Adipocyte (in vitro differentiated cells): ENCODE measurements at regions not wholly inside any gene's neighbourhood (a gene's known extent, or its start where the extent isn't known, plus 50 kb on each side); places are given as distances from the start of the nearest gene placed in this dataset.

Experiments used
- DNase-seq: peaks from one replicate; pipeline ENCODE4 v3.0.0-alpha.2; 2015; ENCODE audit warnings: low read depth
- H3K27me3 ChIP-seq: replicated peaks from 2 replicates; pipeline ENCODE4 v1.7.0; 2013; ENCODE audit warnings: mild to moderate bottlenecking, low read length, moderate library complexity; ENCODE audit not compliant: control insufficient read depth, insufficient read depth
- H3K36me3 ChIP-seq: 2 replicates; pipeline ENCODE4 v1.7.0; 2013; ENCODE audit warnings: low read length, mild to moderate bottlenecking, moderate library complexity; ENCODE audit not compliant: control insufficient read depth, insufficient read depth, severe bottlenecking
- H3K4me1 ChIP-seq: 2 replicates; pipeline ENCODE4 v1.7.0; 2013; ENCODE audit warnings: mild to moderate bottlenecking, low read length, moderate library complexity; ENCODE audit not compliant: control insufficient read depth, insufficient read depth
- H3K4me3 ChIP-seq: 2 replicates; pipeline ENCODE4 v1.7.0; 2013; ENCODE audit warnings: mild to moderate bottlenecking, low read length, moderate library complexity
- H3K9ac ChIP-seq: 2 replicates; pipeline ENCODE4 v1.7.0; 2013; ENCODE audit warnings: mild to moderate bottlenecking, low read length, moderate library complexity
- H3K9me3 ChIP-seq: 2 replicates; pipeline ENCODE4 v1.7.0; 2013; ENCODE audit warnings: mild to moderate bottlenecking, low read length, moderate library complexity; ENCODE audit not compliant: control insufficient read depth

DNA sequence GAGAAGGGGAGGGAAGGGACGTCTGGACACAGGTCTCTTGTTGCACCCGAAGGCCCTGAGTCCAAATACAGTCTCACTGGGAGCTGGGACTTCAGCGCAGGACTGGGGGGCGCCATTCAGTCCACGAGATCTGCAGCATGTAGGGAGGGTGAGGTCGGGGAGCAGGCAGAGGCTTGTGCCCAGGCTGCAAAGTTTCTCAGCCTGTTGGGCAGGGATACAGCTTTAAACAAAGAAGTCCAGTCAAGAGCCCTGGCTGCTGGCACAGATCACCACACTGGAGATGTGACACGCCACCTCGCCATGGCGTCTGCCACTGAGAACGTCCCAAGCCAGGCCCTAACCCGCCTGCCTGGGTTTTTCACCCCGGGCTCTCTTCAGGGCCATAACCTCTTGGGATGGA, 256.6 kb downstream of the DLL1 start:
- Histone ChIP-seq H3K4me3 (no peak overlapping the region), H3K9ac (no peak overlapping the region), H3K27me3 (peaks cover 6% of the 10 kb centered on the region), H3K9me3 (peaks cover 10% of the 10 kb centered on the region), H3K4me1 (no peaks in the 10 kb centered on the region), H3K36me3 (no peaks in the 10 kb centered on the region)
- no peak for DNase-seq

DNA sequence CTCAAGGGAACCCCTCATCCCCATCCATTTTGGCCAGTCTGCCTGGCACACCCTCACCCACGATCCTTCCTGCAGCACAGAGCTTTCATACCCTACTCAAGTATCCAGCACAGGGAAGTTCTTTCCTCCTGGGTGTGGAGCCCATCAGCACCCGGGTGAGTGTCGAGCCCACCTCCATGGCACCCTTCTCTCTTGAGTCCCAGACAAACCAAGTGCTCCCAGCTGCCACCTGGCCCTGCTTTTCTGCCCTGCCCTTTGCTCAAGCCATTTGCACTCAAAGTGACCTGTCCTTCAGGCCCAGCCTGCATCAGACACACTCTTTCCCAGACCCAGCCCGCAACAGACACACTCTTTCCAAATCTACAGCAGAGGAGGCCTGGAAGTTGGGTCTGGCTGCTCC, 257.2 kb downstream of the DLL1 start:
- DNase-seq = no peak
- H3K4me1 ChIP-seq = no peaks in the 10 kb centered on the region
- H3K36me3 ChIP-seq = no peaks in the 10 kb centered on the region
- peaks cover 4% of the 10 kb centered on the region for H3K27me3 ChIP-seq
- no peak overlapping the region for H3K4me3 ChIP-seq
- H3K9me3 ChIP-seq = peaks cover 10% of the 10 kb centered on the region
- H3K9ac ChIP-seq = no peak overlapping the region

DNA sequence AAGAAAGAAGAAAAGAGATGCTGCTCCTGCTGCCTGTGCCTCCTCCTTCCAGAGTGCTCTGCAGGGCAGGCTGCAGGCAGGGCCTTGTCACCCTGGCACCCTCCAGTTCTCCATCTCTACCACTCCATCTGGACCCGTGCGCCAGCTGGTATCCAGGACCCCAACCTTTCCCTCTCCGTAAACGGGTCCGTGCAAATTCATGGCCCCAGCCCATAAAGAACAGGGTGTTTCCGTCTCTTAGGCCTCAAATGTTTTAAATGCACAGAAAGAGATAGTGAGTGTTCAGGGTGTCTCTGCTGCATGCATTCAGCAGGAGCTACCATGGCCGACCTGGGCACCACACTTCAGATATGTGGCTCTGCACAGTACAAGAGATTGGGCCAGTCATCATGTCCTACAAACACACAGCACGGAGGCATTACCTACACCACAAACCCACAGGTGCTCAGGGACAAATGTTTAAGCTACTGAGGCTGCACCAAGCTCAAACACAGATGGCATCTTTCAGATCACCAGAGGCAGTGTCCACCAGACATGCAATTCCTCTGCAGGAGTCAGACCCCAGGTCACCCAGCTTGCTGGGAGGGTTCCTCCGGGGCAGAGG, 258.1 kb downstream of the DLL1 start:
- no peaks in the 10 kb centered on the region for H3K4me1 ChIP-seq
- no peak for DNase-seq
- no peaks in the 10 kb centered on the region for H3K36me3 ChIP-seq
- H3K9me3 ChIP-seq = peaks cover 10% of the 10 kb centered on the region
- no peak overlapping the region for H3K9ac ChIP-seq
- peaks cover 3% of the 10 kb centered on the region for H3K27me3 ChIP-seq
- no peak overlapping the region for H3K4me3 ChIP-seq

DNA sequence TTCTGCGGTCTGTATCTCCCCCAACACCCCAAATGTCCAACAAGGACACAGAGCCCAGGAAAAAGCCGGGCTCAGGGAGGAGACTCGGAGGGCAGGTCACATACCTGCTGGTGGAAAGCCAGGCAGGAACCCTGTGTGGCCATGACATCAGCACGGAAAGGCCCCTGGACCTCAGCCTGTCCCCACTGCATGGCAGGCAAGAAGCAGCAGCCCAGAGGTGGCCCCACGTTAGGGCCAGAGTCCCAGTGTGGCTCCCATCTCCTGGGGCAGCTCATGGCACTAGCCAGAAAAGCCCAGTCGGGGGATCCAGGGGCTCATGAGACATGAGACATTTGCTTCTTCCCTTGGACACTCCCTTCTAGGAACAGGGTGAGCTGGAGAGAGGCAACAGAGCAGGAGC, 258.7 kb downstream of the DLL1 start:
- Histone ChIP-seq H3K4me3 (no peak overlapping the region), H3K9ac (no peak overlapping the region), H3K4me1 (no peaks in the 10 kb centered on the region), H3K27me3 (peaks cover 3% of the 10 kb centered on the region), H3K36me3 (no peaks in the 10 kb centered on the region), H3K9me3 (peaks cover 10% of the 10 kb centered on the region)
- DNase-seq = no peak

DNA sequence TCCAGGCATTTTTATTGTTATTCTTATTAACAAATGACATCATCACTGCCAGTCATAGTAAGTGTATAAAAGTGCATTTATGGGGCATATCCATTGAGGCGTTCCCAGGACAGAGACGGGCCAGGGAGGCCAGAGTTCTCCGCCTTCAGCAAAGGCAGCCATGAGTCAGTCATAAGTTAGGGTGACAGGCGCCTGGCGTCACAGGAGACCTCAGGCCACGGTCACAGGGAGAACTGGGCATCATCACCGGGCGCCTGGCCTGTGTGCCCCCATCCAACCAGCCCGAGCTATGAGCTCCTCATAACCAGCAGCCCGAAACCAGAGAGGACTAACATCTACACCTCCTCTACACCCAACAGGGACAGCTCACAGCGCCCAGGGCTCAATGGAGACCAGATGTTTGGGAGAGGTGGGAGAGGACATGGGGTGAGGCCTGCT, 259.2 kb downstream of the DLL1 start:
- H3K36me3 ChIP-seq = no peaks in the 10 kb centered on the region
- no peak for DNase-seq

DNA sequence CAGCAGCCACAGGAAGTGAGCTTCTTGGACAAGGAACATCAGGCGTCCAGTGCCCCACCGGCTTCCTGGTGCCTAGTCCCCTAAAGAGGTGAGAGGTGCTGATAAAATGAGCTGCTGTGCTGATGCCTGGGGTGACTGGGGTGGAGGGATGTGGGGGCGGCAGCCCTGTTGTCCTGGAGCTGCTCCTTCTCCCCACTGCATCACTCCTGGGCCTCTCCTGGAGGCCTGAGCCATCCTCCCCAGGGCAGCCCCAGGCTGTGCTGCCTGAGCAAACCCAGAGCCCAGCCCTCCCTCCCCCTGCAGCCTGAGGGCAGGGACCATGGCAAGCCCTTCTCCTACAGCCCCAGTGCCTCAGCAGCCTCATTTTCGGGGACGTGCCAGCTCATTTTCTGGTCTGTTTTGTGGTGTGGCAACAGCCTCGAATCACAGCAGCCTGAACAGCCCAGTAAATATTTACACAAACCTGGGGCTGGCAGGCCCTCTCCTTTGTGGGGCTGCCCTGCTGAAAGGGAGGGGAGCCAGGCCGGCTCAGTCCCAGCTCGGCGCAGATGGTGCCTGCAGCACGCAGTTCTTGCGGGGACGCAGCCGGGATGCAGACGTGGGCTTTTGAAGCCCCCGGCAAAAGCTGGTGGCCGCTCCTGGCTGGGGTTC, 259.9 kb downstream of the DLL1 start:
- Histone ChIP-seq H3K36me3 (no peaks in the 10 kb centered on the region), H3K4me1 (no peaks in the 10 kb centered on the region), H3K9me3 (peaks cover 10% of the 10 kb centered on the region), H3K27me3 (peaks cover 3% of the 10 kb centered on the region), H3K9ac (no peak overlapping the region), H3K4me3 (no peak overlapping the region)
- no peak for DNase-seq

More for the DNA sequence above, 259.2 kb downstream of the DLL1 start:
- peaks cover 10% of the 10 kb centered on the region for H3K9me3 ChIP-seq
- peaks cover 3% of the 10 kb centered on the region for H3K27me3 ChIP-seq
- H3K4me3 ChIP-seq = no peak overlapping the region
- H3K9ac ChIP-seq = no peak overlapping the region
- H3K4me1 ChIP-seq = no peaks in the 10 kb centered on the region

DNA sequence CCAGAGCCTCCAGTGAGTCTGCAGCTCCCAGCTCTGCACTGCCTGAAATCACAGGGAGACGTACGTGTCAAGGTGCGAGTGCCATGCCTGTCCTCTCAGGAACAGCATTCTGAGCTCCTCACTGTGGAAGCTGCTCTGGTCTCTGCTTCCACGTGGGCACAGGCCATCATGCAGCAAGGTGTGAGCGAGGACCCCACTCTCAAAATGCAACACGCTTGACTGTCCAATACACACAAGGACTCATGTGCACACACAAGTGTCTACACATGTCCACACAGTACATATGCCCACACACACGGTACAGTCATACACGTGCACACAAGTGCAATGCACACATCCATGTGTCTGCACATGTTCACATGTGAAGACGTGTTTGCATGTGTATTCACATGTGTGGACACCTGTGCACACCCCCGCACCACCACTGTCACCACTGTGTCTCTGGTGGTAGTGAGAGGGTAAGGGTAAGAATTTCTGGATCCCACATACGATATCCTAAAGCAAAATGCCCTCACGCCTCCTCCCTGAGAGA, 260.5 kb downstream of the DLL1 start:
- H3K4me3 ChIP-seq = no peak overlapping the region
- DNase-seq = no peak
- no peaks in the 10 kb centered on the region for H3K36me3 ChIP-seq
- no peaks in the 10 kb centered on the region for H3K4me1 ChIP-seq
- H3K27me3 ChIP-seq = peaks cover 3% of the 10 kb centered on the region
- H3K9me3 ChIP-seq = peaks cover 10% of the 10 kb centered on the region
- no peak overlapping the region for H3K9ac ChIP-seq

DNA sequence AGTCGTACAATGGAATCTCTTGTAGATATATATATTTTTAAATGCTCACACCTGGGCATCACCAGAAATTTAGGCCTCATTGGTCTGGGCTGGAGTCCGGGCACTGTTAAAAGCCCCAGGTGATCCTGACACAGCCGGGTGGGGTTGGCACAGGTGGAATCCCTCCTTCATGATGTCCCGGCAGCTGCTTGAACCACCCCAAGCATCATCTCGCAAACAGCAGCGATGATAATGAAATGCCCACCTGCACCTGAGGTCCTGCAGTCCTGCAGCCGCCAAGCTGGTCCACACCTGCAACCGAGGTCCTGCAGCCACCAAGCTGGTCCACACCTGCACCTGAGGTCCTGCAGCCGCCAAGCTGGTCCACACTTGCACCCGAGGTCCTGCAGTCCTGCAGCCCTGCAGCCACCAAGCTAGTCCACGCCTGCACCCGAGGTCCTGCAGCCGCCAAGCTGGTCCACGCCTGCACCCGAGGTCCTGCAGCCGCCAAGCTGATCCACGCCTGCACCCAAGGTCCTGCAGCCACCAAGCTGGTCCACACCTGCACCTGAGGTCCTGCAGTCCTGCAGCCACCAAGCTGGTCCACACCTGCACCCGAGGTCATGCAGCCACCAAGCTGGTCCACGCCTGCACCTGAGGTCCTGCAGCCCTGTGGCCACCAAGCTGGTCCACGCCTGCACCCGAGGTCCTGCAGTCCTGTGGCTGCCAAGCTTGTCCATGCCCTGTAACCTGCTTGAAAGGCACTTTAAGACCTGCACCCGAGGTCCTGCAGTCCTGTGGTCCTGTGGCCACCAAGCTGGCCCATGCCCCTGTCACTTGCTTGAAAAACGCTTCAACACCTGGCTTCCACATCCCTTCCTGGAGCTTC, 261.2 kb downstream of the DLL1 start:
- H3K4me1 ChIP-seq = peaks cover 4% of the 10 kb centered on the region
- H3K36me3 ChIP-seq = no peaks in the 10 kb centered on the region
- no peak overlapping the region for H3K9ac ChIP-seq
- no peak overlapping the region for H3K4me3 ChIP-seq
- peaks cover 3% of the 10 kb centered on the region for H3K27me3 ChIP-seq
- H3K9me3 ChIP-seq = peaks cover 10% of the 10 kb centered on the region
- no peak for DNase-seq

DNA sequence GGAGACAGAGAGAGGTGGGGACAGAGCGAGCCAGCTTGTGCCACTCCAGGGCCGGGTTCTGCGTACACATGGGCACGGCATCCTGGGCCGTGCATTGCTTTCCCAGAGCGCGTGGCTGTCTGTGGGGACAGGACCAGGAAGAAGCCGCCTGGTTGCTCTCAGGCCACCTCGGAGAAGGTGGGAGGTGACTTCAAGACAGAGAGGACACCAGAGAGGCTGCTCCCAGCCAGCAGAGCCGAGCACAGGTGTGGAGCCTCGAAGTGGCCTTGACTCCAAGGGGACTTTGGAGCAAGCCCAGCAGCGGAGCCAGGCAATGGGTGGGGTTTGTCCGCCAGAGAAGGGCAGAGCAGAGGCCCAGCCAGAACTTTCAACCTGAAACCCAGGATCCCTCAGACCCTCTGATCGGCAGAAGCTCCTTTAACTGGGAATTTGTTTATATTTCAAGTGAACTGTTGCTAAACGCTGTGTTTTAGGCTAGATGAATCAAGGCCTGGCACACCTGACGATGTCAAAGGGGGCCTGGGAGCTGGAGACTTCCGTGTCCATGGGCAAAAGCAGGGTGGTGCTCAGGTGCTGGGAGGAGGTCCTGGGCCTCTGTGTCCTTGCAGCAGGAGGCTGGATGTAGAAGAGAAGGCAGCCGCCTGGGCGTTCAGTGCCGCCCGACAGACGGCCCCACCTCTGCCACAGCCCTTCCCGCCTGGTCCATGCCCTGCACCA, 262.1 kb downstream of the DLL1 start:
- no peak overlapping the region for H3K9ac ChIP-seq
- DNase-seq = no peak
- peaks cover 4% of the 10 kb centered on the region for H3K4me1 ChIP-seq
- no peak overlapping the region for H3K4me3 ChIP-seq
- H3K9me3 ChIP-seq = peaks cover 7% of the 10 kb centered on the region
- H3K27me3 ChIP-seq = peaks cover 3% of the 10 kb centered on the region
- no peaks in the 10 kb centered on the region for H3K36me3 ChIP-seq

DNA sequence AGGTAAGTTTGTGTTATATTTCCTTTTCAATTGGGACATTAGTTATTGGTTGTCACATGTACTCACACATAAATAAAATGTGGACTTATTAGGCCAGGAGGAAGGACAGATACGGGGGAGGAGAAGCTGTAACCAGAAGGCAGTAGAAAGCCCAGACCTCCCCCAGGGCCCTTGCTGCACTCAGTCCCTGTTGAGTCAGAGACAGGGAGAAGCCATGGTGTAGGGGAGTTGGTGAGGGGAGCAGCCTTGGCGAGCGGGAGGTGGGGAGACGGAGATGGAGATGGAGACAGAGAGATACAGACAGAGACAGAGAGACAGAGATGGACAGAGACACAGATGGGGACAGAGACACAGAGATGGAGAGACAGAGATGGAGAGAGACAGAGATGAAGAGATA, 263.2 kb downstream of the DLL1 start:
- Histone ChIP-seq H3K27me3 (peaks cover 3% of the 10 kb centered on the region), H3K4me3 (no peak overlapping the region), H3K36me3 (no peaks in the 10 kb centered on the region), H3K9ac (no peak overlapping the region), H3K9me3 (no peaks in the 10 kb centered on the region), H3K4me1 (peaks cover 4% of the 10 kb centered on the region)
- DNase-seq = no peak
